A673 (cell line): ENCODE measurements at regions not wholly inside any gene's neighbourhood (a gene's known extent, or its start where the extent isn't known, plus 50 kb on each side); places are given as distances from the start of the nearest gene placed in this dataset.

Experiments used
- BruUV-seq: library from RNA; stranded (reverse); fragments of 400-500 nt; replicated peaks from 2 replicates; lab custom pipeline; 2021; lab: Mats Ljungman, UMichigan
- CTCF ChIA-PET: fragments of 300-600 bp; sonication (Branson Sonifier 250); formaldehyde crosslinking; loops from one replicate; lab custom pipeline; 2022; ENCODE audit warnings: antibody characterized with exemption; lab: Charles Lee
- POLR2A ChIA-PET: fragments of 300-600 bp; sonication (Branson Sonifier 250); formaldehyde crosslinking; loops from one replicate; lab custom pipeline; 2022; ENCODE audit warnings: antibody characterized with exemption; ENCODE audit not compliant: low non-redundant PET; lab: Charles Lee
- DNase-seq: peaks from one replicate; pipeline ENCODE4 v3.0.0-alpha.2; 2015; ENCODE audit warnings: low spot score
- H3K27ac ChIP-seq: fragments of 200-600 bp; sonication (generic); 2 replicates; pipeline ENCODE4 v1.5.1; 2016; ENCODE audit warnings: mixed run types, low read depth, mild to moderate bottlenecking, mixed read lengths, antibody characterized with exemption, low read length; ENCODE audit not compliant: poor library complexity, severe bottlenecking
- H3K27me3 ChIP-seq: fragments of 200-600 bp; sonication (generic); replicated peaks from 2 replicates; pipeline ENCODE4 v1.6.1; 2017; ENCODE audit warnings: mixed run types, low read depth, mild to moderate bottlenecking, mixed read lengths, antibody characterized with exemption, low read length; ENCODE audit not compliant: insufficient read depth, poor library complexity
- H3K36me3 ChIP-seq: fragments of 200-600 bp; sonication (generic); 2 replicates; pipeline ENCODE4 v1.6.1; 2016; ENCODE audit warnings: mixed run types, mild to moderate bottlenecking, mixed read lengths, antibody characterized with exemption, low read length; ENCODE audit not compliant: insufficient read depth, poor library complexity, severe bottlenecking
- H3K4me1 ChIP-seq: fragments of 200-600 bp; sonication (generic); 2 replicates; pipeline ENCODE4 v1.6.1; 2017; ENCODE audit warnings: mixed run types, mild to moderate bottlenecking, mixed read lengths, antibody characterized with exemption, low read length; ENCODE audit not compliant: insufficient read depth, poor library complexity, severe bottlenecking
- H3K4me3 ChIP-seq: fragments of 200-600 bp; sonication (generic); 2 replicates; pipeline ENCODE4 v1.5.1; 2016; ENCODE audit warnings: low read depth, mixed run types, mild to moderate bottlenecking, mixed read lengths, low read length; ENCODE audit not compliant: poor library complexity, severe bottlenecking
- H3K9me3 ChIP-seq: fragments of 200-600 bp; sonication (generic); 2 replicates; pipeline ENCODE4 v1.6.1; 2016; ENCODE audit warnings: mixed run types, low read depth, mild to moderate bottlenecking, mixed read lengths, antibody characterized with exemption, low read length; ENCODE audit not compliant: poor library complexity, severe bottlenecking
- CTCF ChIP-seq: fragments of 300-800, 200-600 bp; sonication (generic); conservative IDR thresholded peaks from 2 replicates; pipeline ENCODE4 v1.5.1; 2017; ENCODE audit warnings: low read depth, mild to moderate bottlenecking, antibody characterized with exemption, low read length, moderate library complexity, mixed read lengths
- EZH2 ChIP-seq: fragments of 200-600 bp; sonication (generic); IDR thresholded peaks from 2 replicates; pipeline ENCODE4 v1.6.1; 2017; ENCODE audit warnings: borderline replicate concordance, low read depth, mild to moderate bottlenecking, mixed read lengths, antibody characterized with exemption, low read length; ENCODE audit not compliant: poor library complexity, severe bottlenecking
- intact Hi-C: fragments of 100-400 bp; cut with micrococcal nuclease; formaldehyde crosslinking; loops from one replicate; pipeline ENCODE4 v1.10.0; 2022; ENCODE audit not compliant: unreplicated experiment

- no peaks in the 10 kb centered on the region for H3K36me3 ChIP-seq
- BruUV-seq, result no TSS peak
- no peak for DNase-seq
These were observed 54.7 kb downstream of the ASCL1 start for GRCh38 chr12:103011974-103012763.

GRCh38 chr12:103012884-103013283 lies 55.4 kb downstream of the ASCL1 start:
- no TSS peak for BruUV-seq
- Histone ChIP-seq H3K36me3 (no peaks in the 10 kb centered on the region), H3K27me3 (no peaks in the 10 kb centered on the region), H3K4me1 (no peaks in the 10 kb centered on the region), H3K4me3 (no peak overlapping the region), H3K9me3 (no peaks in the 10 kb centered on the region), H3K27ac (no peak overlapping the region)
- POLR2A ChIA-PET, result no interaction called here
- TF ChIP-seq EZH2 (no peak), CTCF (no peak)
- CTCF ChIA-PET, result no interaction called here
- no peak for DNase-seq
- intact Hi-C loops, result no loop called here

More at GRCh38 chr12:103011974-103012763, 54.7 kb downstream of the ASCL1 start:
- Histone ChIP-seq H3K4me1 (no peaks in the 10 kb centered on the region), H3K27me3 (no peaks in the 10 kb centered on the region), H3K4me3 (no peak overlapping the region), H3K9me3 (no peaks in the 10 kb centered on the region), H3K27ac (no peak overlapping the region)
- no peak for TF ChIP-seq EZH2
- no peak for TF ChIP-seq CTCF
- ChIA-PET POLR2A (no interaction called here), CTCF (no interaction called here)
- intact Hi-C loops, result no loop called here

- DNase-seq, result no peak
- no peak overlapping the region for H3K27ac ChIP-seq
- CTCF ChIA-PET, result no interaction called here
- no peak for TF ChIP-seq CTCF
- TF ChIP-seq EZH2, result no peak
- intact Hi-C loops, result no loop called here
- no peak overlapping the region for H3K4me3 ChIP-seq
- BruUV-seq, result no TSS peak
- H3K36me3 ChIP-seq, result no peaks in the 10 kb centered on the region
- POLR2A ChIA-PET, result no interaction called here
- H3K27me3 ChIP-seq, result no peaks in the 10 kb centered on the region
- no peaks in the 10 kb centered on the region for H3K4me1 ChIP-seq
- H3K9me3 ChIP-seq, result no peaks in the 10 kb centered on the region
These were observed 56.3 kb downstream of the ASCL1 start for GRCh38 chr12:103013741-103014300.
